UCSD-AML1 (cell line): ENCODE measurements at regions not wholly inside any gene's neighbourhood (a gene's known extent, or its start where the extent isn't known, plus 50 kb on each side); places are given as distances from the start of the nearest gene placed in this dataset.
"Not testable (repeated sequence)": the region's sequence is repeated elsewhere in the genome, so short reads cannot be mapped to it uniquely, and the experiment has no call there.

Source experiments
- DNase-seq: peaks from one replicate; lab custom pipeline; 2025; ENCODE audit not compliant: unreplicated experiment; lab: John Stamatoyannopoulos, UW

- no peak for DNase-seq
These were observed 236.4 kb upstream of the SGO1 start for GRCh38 chr3:20422391-20422790.

- DNase-seq = no peak
These were observed 231.5 kb upstream of the SGO1 start for GRCh38 chr3:20417388-20418108.

GRCh38 chr3:20406611-20407011 is 220.6 kb upstream of the SGO1 start:
- DNase-seq = no peak

- no peak for DNase-seq
These were observed 219.7 kb upstream of the SGO1 start for GRCh38 chr3:20405744-20406143.

DNA sequence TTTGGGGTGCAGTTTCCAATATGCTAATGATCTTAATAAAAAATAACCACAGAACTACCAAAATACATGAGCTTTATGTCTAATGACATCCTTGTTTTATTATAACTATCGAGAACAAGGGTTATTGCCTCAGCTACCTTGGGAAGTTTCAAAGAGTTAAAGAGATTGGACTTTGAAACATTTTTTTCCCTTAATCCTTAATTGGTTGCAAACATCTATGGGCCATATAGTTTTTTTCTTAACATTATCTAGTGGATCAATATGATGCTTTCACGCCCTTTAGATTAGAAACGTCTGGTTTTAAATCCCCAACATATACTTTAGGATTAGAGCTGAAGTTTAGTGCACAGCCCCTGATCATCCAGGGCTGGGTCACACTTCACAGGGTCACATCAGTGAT is 219.2 kb upstream of the SGO1 start:
- no peak for DNase-seq

- DNase-seq = no peak
These were observed 218.7 kb upstream of the SGO1 start for GRCh38 chr3:20404741-20405100.

DNA sequence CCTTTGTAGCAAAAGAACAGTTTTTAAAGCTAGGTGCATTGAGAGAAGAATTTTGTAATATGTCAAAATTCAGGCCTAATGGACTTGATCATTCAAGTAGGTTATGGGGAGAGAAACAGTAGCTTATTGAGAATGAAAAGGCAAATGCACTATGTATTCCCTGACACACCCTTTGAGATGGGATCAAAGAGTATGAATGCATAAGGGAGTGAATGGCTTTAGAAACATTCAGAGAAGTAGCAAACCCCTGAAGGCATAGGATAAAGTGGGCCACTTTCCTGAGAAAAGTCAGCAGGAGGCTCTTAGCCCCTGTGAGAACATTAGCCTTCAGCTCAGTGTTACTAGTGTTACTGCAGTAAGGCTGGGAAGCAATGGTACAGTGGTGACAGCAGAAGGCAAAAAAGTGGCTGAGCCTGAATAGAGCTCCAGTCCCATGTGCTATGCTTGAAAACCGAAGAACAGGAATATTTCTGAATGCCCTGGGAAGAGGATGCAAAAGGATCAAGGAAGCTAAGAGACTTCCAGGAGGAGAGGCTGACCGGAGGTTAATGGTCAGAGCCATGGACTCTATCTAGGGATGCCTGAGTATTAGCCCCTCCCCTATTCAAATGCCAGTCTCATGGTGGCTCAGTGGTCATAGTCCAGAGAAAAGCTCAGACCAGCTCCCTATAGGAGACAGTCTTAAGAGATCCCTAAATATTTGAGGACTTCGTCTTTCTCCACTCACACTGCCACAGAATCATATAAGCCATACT is 218.2 kb upstream of the SGO1 start:
- DNase-seq = no peak

GRCh38 chr3:20401253-20401652 is 215.2 kb upstream of the SGO1 start:
- DNase-seq = no peak

- DNase-seq = no peak
These were observed 214.7 kb upstream of the SGO1 start for GRCh38 chr3:20400686-20401085.

GRCh38 chr3:20400281-20400680 is 214.3 kb upstream of the SGO1 start:
- DNase-seq = no peak

GRCh38 chr3:20396335-20396734 is 210.3 kb upstream of the SGO1 start:
- no peak for DNase-seq

GRCh38 chr3:20395692-20396091 is 209.7 kb upstream of the SGO1 start:
- DNase-seq = no peak

GRCh38 chr3:20394243-20394642 is 208.2 kb upstream of the SGO1 start:
- no peak for DNase-seq

DNA sequence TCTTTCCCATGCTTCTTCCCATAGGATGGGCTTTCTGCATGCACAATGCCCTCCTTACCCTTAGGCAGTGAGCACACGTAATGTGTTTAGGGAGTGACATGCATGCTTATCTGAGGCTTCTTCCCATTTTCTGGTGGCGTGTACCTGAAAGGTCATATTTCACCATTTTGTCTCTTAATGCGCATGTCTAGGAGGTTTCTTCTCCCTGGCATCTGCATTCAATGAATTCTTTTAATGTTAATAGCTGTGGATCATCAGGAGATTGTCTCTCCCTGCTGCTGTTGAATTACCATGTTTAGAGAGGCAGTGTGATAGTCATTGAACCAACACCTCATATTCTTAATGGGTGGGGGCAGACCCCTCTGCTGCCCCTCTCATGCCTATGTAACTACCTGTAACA is 205.6 kb upstream of the SGO1 start:
- DNase-seq = no peak

DNA sequence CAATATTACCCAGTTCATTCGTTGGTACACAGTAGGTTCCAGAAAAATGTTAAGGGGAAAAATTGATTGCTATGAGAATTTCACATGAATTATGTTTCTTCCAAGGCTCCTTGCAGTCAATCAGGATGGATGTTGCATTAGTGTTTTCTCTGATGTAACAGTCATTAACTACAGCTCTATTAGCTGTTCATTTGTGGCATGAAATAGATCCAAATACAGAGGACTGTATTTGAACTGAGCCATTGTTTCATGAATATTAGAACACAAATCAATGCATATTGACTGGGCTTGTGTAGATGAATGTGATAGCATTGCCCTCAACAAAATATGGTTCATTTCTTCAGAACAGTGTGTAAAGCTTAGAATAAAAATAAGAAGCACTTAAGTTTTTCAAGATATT is 203.0 kb upstream of the SGO1 start:
- no peak for DNase-seq

- no peak for DNase-seq
These were observed 194.3 kb upstream of the SGO1 start for GRCh38 chr3:20380295-20380694.

GRCh38 chr3:20378315-20378714 is 192.3 kb upstream of the SGO1 start:
- no peak for DNase-seq

DNA sequence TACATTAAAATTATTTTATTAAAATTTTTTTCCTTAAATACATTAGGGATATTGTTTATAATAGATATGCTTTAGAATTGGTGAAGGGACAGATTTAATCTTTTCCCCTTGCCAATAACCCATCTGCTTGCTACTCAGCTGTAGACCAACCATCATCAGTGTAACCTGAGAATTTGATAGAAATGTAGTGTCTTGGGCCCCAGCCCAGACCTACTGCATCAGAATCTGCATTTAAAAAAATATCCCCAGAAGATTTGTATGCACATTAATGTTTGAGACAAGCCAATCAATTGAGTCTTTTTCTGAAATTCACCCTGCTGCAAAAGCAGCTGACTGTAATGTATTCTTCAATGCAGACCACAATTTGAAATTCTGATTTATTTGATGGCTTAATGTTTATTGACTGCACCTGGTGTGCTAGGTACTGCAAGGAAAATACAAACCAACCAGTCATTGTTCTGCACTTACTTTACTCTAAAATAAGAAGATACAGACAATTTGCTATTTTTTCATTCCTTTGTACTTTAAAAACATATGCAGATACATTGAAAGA is 190.7 kb upstream of the SGO1 start:
- DNase-seq = no peak

GRCh38 chr3:20375302-20375701 is 189.3 kb upstream of the SGO1 start:
- DNase-seq = no peak

DNA sequence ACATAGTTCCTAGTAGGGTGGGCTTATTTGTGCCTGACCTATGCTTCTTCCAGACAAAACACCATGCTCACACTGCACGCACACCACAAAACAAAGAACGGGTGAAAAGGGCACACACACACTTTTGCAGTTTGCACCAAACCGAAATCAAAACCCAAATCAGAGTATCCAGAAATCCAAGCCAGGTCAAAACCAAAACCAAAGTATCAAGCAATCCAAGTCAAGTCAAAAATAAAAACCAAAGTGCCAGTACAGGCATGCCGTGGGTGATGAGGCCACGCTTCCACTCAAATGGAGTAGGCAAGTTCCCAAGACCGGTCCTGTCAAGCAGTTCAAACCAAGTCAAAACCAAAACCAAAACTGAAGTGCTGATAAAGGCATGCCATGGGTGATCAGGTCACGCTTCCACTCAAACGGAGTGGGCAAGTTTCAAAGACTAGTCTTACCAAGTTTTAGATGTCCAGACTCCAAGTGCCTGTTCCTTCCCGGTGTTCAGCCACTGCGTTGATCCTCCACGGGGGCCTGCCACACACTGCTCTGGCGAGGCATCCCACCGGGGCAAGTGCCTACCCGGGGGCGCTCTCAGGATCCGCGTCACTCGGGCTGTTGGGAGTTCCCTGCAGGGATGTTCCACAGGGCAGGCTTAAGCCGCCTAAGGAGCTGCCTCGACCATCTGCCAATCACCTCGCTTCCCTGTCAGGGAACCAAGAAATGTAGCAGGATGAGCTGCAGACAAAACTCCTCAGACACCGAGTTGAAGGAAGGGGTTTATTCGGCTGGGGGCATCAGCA is 184.5 kb upstream of the SGO1 start:
- DNase-seq = not testable (repeated sequence)

DNA sequence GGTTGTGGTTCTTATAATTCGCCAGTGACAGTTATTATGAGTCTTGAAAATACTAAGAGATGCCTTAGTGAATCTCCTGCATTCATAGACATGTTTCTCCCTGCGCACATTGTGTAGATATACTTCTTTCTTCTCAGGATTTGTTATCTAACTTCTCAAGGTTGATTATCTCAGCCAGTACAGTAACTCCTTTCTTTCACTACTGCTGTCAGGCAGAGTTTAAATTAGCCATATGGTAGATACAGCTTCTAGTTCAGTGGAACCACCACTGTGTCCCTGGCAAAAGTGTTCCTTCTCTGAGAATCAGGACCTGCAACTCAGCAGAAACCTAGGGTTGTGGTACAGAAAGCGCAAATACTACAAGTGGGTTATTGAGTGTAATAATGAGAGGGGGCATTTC is 175.0 kb upstream of the SGO1 start:
- no peak for DNase-seq

DNA sequence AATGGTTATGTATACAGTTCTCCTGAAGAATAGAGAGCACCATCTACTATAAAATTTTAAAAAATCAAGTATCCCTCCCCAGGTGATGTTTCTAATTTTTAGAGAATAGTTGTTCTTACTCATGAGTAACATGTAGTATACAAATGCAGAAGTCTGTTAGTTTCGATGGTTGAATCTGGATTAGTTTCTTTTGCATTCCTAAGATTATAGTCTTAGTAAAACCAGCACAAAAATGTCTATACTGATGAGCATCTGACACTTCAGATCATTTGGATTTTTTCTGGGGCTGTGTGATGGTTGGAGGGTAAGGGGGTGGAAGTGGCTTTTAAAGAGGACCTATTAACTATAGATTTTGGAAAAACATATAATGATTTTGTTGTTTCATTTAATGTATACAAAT is 167.3 kb upstream of the SGO1 start:
- DNase-seq = no peak
